Lung (tissue), 11 donors: ENCODE measurements at regions not wholly inside any gene's neighbourhood (a gene's known extent, or its start where the extent isn't known, plus 50 kb on each side); places are given as distances from the start of the nearest gene placed in this dataset.
A peak's percentile ranks its signal among the peaks of the same experiment; 100 is the strongest.

Source experiments
- ATAC-seq: fragments of 200-7000 bp; cut with Tn5 transposase; one replicate; pipeline ENCODE4 v1.9.1; 2020; ENCODE audit warnings: moderate number of reproducible peaks; ENCODE audit not compliant: insufficient read depth, low FRiP score
- DNase-seq, 3 donors: peaks; one replicate each; pipeline ENCODE4 v3.0.0-alpha.2; 2013 to 2017
- H3K27ac ChIP-seq, 2 donors: one replicate each; pipeline ENCODE4 v1.5.1; 2013; ENCODE audit warnings: mild to moderate bottlenecking in 2 of 2, moderate library complexity in 2 of 2, control low read depth in 1 of 2, inconsistent platforms in 1 of 2, low read depth in 1 of 2, low read length in 1 of 2
- H3K27me3 ChIP-seq, 3 donors: one replicate each; pipeline ENCODE4 v1.5.1; 2013; ENCODE audit warnings: low read length in 2 of 3; ENCODE audit not compliant: control insufficient read depth in 3 of 3, insufficient read depth in 3 of 3
- H3K36me3 ChIP-seq, 4 donors: one replicate each; pipeline ENCODE4 v1.5.1; 2013; ENCODE audit warnings: low read length in 4 of 4, mild to moderate bottlenecking in 1 of 4, moderate library complexity in 1 of 4; ENCODE audit not compliant: control insufficient read depth in 4 of 4, insufficient read depth in 4 of 4
- H3K4me1 ChIP-seq, 5 donors: one replicate each; pipeline ENCODE4 v1.5.1; 2013; ENCODE audit warnings: low read length in 5 of 5, mild to moderate bottlenecking in 2 of 5, moderate library complexity in 1 of 5; ENCODE audit not compliant: control insufficient read depth in 5 of 5, insufficient read depth in 5 of 5
- H3K4me3 ChIP-seq: one replicate; pipeline ENCODE4 v1.5.1; 2013; ENCODE audit warnings: mild to moderate bottlenecking, control low read depth, moderate library complexity
- H3K9ac ChIP-seq, 2 donors: one replicate each; pipeline ENCODE4 v1.5.1; 2013; ENCODE audit warnings: low read length in 2 of 2, control low read depth in 1 of 2; ENCODE audit not compliant: insufficient read depth in 1 of 2
- H3K9me3 ChIP-seq, 4 donors: one replicate each; pipeline ENCODE4 v1.5.1; 2013; ENCODE audit warnings: low read length in 3 of 4, mild to moderate bottlenecking in 1 of 4, moderate library complexity in 1 of 4; ENCODE audit not compliant: control insufficient read depth in 4 of 4, insufficient read depth in 3 of 4
- CTCF ChIP-seq: IDR thresholded peaks from 2 replicates; pipeline ENCODE4 v1.5.1; 2012; ENCODE audit warnings: mild to moderate bottlenecking; ENCODE audit errors: control extremely low read depth, extremely low read depth
- WGBS, 2 donors: extraction: QIAGEN DNeasy Blood & Tissue Kit; methylation state at CpG; one replicate each; pipeline ENCODE4 v1.1.7; 2013; 5-methylcytosine and 5-hydroxymethylcytosine counted together
- donor health status: control.
- donor health status: control.
- donor health status: Bipolar disorder and iron deficiency.
- donor health status: healthy.
- donor health status: DM: yes; HTN: yes; CAD: no.

GRCh38 chr2:7878786-7879482, 802.9 kb upstream of the ID2 start:
- H3K27ac ChIP-seq: no peak overlapping the region
- no peak for TF ChIP-seq CTCF
- no peak overlapping the region for H3K4me3 ChIP-seq
- peak; percentile 47 to 76 (median 65) for DNase-seq
- no peak for ATAC-seq
- no peaks in the 10 kb centered on the region for H3K27me3 ChIP-seq
- peaks cover 0 to 34% (median 14%) of the 10 kb centered on the region in 5 donors for H3K4me1 ChIP-seq
- H3K36me3 ChIP-seq: no peaks in the 10 kb centered on the region
- WGBS, 2 donors: 69 to 73% methylated on average over 12 of the region's 12 CpGs
- H3K9ac ChIP-seq: no peak overlapping the region
- H3K9me3 ChIP-seq: no peaks in the 10 kb centered on the region

GRCh38 chr2:7879483-7879835, 802.4 kb upstream of the ID2 start:
- no peak overlapping the region for H3K9ac ChIP-seq
- no peak overlapping the region for H3K27ac ChIP-seq
- DNase-seq: peak; percentile 75 to 92 (median 86)
- no peak for ATAC-seq
- peaks cover 0 to 34% (median 14%) of the 10 kb centered on the region in 5 donors for H3K4me1 ChIP-seq
- no peaks in the 10 kb centered on the region for H3K27me3 ChIP-seq
- H3K4me3 ChIP-seq: no peak overlapping the region
- WGBS, 2 donors: 53 to 54% methylated on average over 1 of the region's 1 CpG
- no peaks in the 10 kb centered on the region for H3K9me3 ChIP-seq
- no peak for TF ChIP-seq CTCF
- no peaks in the 10 kb centered on the region for H3K36me3 ChIP-seq

- Histone ChIP-seq H3K4me3 (no peak overlapping the region), H3K27me3 (no peaks in the 10 kb centered on the region), H3K9ac (no peak overlapping the region), H3K27ac (no peak overlapping the region), H3K4me1 (peaks cover 0 to 34% (median 14%) of the 10 kb centered on the region in 5 donors), H3K9me3 (no peaks in the 10 kb centered on the region), H3K36me3 (no peaks in the 10 kb centered on the region)
- no peak for TF ChIP-seq CTCF
- ATAC-seq (no peak), DNase-seq (peak in 2 of 3 donors; percentile 16 to 41)
- 93 to 96% methylated on average over 2 of the region's 2 CpGs for WGBS, 2 donors
Observed at GRCh38 chr2:7880126-7880525, 801.7 kb upstream of the ID2 start.

- ATAC-seq: no peak
- H3K4me1 ChIP-seq: peaks cover 0 to 34% (median 14%) of the 10 kb centered on the region in 5 donors
- DNase-seq: peak in 2 of 3 donors; percentile 43 to 49
- TF ChIP-seq CTCF: no peak
- H3K36me3 ChIP-seq: no peaks in the 10 kb centered on the region
- H3K9me3 ChIP-seq: no peaks in the 10 kb centered on the region
- H3K4me3 ChIP-seq: no peak overlapping the region
- no peak overlapping the region for H3K27ac ChIP-seq
- no peaks in the 10 kb centered on the region for H3K27me3 ChIP-seq
- WGBS, 2 donors: 56 to 83% methylated on average over 2 of the region's 2 CpGs
- H3K9ac ChIP-seq: no peak overlapping the region
Observed at GRCh38 chr2:7880566-7880965, 801.3 kb upstream of the ID2 start.
